SK-N-MC (cell line): ENCODE measurements at regions not wholly inside any gene's neighbourhood (a gene's known extent, or its start where the extent isn't known, plus 50 kb on each side); places are given as distances from the start of the nearest gene placed in this dataset.

ENCODE experiments used
- EZH2 ChIP-seq: fragments of 200-600 bp; sonication (generic); IDR thresholded peaks from one replicate; pipeline ENCODE4 v1.6.1; 2017; ENCODE audit warnings: antibody characterized with exemption
- POLR2AphosphoS5 ChIP-seq: IDR thresholded peaks from 2 replicates; pipeline ENCODE4 v1.6.1; 2012; ENCODE audit warnings: mild to moderate bottlenecking, low read depth, low read length, borderline replicate concordance

- TF ChIP-seq POLR2AphosphoS5 (no peak), EZH2 (no peak)
These were observed 147.9 kb upstream of the E2F7 start for GRCh38 chr12:77213319-77213718.
